ENCODE measurements at regions not wholly inside any gene's neighbourhood (a gene's known extent, or its start where the extent isn't known, plus 50 kb on each side); places are given as distances from the start of the nearest gene placed in this dataset.
"Not testable (repeated sequence)": the region's sequence is repeated elsewhere in the genome, so short reads cannot be mapped to it uniquely, and the experiment has no call there.

DNA sequence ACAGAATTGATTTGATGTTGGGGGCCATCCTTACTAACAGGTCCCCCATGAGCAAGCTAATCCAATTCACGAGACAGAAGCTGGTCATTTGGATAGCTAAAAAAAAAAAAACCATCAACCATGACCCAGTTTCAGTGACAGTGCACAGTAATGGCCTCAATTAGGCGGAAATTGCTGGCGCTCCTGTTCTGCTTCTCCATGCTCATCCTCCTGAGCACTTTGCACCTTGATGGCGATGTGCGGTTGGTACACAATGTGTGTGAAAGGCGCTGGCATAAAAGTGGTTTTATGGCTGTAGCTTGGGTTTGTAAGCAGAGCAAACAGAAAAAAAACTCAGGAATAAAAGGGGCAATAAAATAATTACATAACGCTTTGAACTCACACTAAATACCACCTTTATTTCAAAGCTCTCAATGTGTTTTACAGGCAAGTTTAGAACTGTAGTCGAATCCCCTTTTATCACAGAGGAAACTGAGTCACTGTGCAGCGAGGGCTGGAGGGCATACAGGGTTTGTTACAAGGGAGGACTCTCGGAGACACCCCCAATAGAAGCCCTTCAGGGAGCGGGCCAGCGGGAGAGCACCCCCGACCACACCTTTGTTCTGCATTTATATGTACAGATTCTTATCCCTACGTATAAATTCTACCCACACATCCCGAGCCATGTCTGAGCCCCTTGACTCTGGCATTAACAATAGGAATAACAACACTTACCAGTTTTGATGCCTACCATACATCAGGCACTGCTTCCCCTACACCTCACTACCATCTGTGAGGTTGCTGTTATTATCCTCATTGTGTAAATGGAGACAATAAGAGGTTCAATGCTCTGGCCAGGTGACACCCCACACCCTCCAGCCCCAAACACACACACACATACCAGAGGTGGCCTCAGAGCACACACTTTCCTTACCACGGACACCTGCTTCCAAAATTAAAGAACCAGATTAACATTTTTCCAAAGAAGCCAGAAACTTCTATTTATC, 213.5 kb upstream of the IRF2BP2 start:
- FAIRE-seq, result no peak
- no peak for DNase-seq (ENCODE audit: insufficient read length, low spot score)
- no peak for TF ChIP-seq TAF1 (IDR thresholded peaks at IDR 0.05; ENCODE audit: low read depth, low read length)
- no peak for TF ChIP-seq POU2F2 (IDR thresholded peaks at IDR 0.05; ENCODE audit: low read depth, low read length)
- TF ChIP-seq POLR2A (IDR thresholded peaks at IDR 0.05; ENCODE audit: low read depth, low read length), result no peak
- TF ChIP-seq PAX5 (IDR thresholded peaks at IDR 0.05; ENCODE audit: insufficient read depth, low read length, severe bottlenecking), result no peak
- TF ChIP-seq SPI1 (IDR thresholded peaks at IDR 0.05; ENCODE audit: low read depth, low read length), result no peak
- no peak for TF ChIP-seq POLR2AphosphoS5 (IDR thresholded peaks at IDR 0.05; ENCODE audit: low read depth, low read length)

- no peak for DNase-seq (ENCODE audit: insufficient read length, low spot score)
- TF ChIP-seq POLR2A (IDR thresholded peaks at IDR 0.05; ENCODE audit: low read depth, low read length) (no peak), SPI1 (IDR thresholded peaks at IDR 0.05; ENCODE audit: low read depth, low read length) (no peak), POLR2AphosphoS5 (IDR thresholded peaks at IDR 0.05; ENCODE audit: low read depth, low read length) (no peak)
- FAIRE-seq, result no peak
These were observed 211.9 kb upstream of the IRF2BP2 start for GRCh38 chr1:234821840-234822239.

- FAIRE-seq (no peak), DNase-seq (ENCODE audit: insufficient read length, low spot score) (no peak)
- TF ChIP-seq PAX5 (IDR thresholded peaks at IDR 0.05; ENCODE audit: insufficient read depth, low read length, severe bottlenecking), result no peak
- no peak for TF ChIP-seq POLR2AphosphoS5 (IDR thresholded peaks at IDR 0.05; ENCODE audit: low read depth, low read length)
- no peak for TF ChIP-seq POLR2A (IDR thresholded peaks at IDR 0.05; ENCODE audit: low read depth, low read length)
- TF ChIP-seq SPI1 (IDR thresholded peaks at IDR 0.05; ENCODE audit: low read depth, low read length), result no peak
- no peak for TF ChIP-seq POU2F2 (IDR thresholded peaks at IDR 0.05; ENCODE audit: low read depth, low read length)
- no peak for TF ChIP-seq TAF1 (IDR thresholded peaks at IDR 0.05; ENCODE audit: low read depth, low read length)
These were observed 210.6 kb upstream of the IRF2BP2 start for GRCh38 chr1:234820597-234820996.

- not testable (repeated sequence) for FAIRE-seq; DNase-seq (ENCODE audit: insufficient read length, low spot score)
These were observed 209.9 kb upstream of the IRF2BP2 start for GRCh38 chr1:234819845-234820244.

- not testable (repeated sequence) for FAIRE-seq; DNase-seq (ENCODE audit: insufficient read length, low spot score)
These were observed 208.0 kb upstream of the IRF2BP2 start for GRCh38 chr1:234818040-234818387.

GRCh38 chr1:234817313-234818039, 207.5 kb upstream of the IRF2BP2 start:
- not testable (repeated sequence) for FAIRE-seq; DNase-seq (ENCODE audit: insufficient read length, low spot score)

GRCh38 chr1:234816864-234817263, 206.9 kb upstream of the IRF2BP2 start:
- not testable (repeated sequence) for DNase-seq (ENCODE audit: insufficient read length, low spot score); FAIRE-seq

GRCh38 chr1:234816186-234816851, 206.3 kb upstream of the IRF2BP2 start:
- not testable (repeated sequence) for FAIRE-seq; DNase-seq (ENCODE audit: insufficient read length, low spot score)

DNA sequence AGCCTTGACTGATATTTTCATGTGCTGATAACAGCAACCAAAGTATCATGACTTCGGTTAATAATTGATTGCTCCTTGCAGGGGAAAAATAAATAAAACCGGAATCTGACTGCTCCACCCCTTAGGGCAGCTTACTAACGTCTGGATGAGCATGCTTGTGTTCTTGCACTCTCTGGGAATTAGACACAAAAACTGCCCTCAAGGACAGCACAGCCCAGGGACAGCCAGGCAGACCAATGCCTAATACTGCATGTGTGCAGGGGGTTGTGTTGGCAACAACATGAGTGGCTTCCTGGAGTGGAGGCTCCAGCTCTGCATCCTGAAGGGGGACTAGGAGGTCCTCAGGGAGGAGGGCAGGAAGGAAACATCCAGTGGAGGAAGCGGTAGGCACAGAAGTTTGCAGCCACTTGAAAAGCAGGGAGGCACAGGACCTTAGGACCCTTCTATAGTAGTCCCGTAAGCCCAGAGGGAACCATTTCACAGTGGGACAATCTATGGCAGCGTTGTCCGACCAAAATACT, 205.4 kb upstream of the IRF2BP2 start:
- not testable (repeated sequence) for FAIRE-seq; DNase-seq (ENCODE audit: insufficient read length, low spot score)

GRCh38 chr1:234814235-234814634, 204.3 kb upstream of the IRF2BP2 start:
- not testable (repeated sequence) for DNase-seq (ENCODE audit: insufficient read length, low spot score); FAIRE-seq

DNA sequence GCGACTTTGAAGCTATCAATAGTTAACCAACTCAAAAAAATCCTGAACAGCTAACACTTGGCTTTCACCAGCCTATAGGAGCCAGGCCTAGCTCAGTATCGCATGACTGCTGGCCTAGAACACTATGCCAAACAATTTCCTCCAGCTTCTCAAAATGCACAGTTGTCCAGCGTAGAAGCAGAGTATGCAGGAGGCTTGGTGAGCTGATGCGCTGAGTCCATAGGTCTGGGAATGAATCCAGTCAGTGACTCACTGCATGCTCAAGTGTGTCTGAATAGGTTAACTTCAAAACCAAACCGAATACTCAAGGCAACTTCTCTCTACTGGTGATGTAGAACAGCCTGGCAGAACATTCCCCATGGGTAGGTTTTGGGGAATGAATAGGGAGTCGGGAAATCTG, 201.8 kb upstream of the IRF2BP2 start:
- FAIRE-seq; DNase-seq (ENCODE audit: insufficient read length, low spot score): not testable (repeated sequence)

DNA sequence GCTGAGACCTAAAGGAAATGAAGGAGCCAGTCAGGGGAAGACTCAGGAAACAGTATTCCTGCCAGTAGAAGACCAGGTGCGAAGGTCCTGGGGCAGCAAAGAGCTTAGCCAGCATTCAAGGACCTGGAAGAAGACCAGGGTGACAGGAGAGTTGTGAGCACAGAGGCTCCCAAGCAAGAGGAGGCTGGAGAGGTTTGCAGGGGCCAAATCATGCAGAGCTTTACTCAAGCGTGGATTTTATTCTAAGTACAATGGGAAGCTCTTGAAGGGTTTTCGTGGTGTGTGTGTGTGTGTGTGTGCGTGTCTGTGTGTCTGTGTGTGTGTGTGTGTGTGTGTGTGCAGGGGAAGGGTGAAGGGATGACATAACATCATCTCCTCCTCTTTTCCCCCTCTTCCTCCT, 200.7 kb upstream of the IRF2BP2 start:
- not testable (repeated sequence) for DNase-seq (ENCODE audit: insufficient read length, low spot score); FAIRE-seq

DNA sequence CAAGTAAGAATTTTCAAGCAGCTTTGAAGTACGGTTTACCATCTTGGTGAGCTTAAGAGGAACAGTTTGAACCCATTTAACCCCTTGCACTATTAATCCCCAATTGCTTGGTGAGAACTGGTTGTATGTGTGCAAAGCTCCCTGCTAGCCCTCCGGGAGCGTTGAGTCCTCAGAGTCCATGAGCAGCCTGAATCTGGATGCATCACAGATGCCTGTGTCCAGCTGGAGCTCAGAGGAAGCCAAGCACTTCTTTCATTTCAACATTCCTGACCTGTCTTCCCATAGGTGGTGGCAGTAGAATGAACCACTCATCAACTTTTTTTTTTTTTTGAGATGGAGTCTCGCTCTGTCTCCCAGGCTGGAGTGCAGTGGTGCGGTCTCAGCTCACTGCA, 199.9 kb upstream of the IRF2BP2 start:
- not testable (repeated sequence) for DNase-seq (ENCODE audit: insufficient read length, low spot score); FAIRE-seq
